ENCODE measurements at regions not wholly inside any gene's neighbourhood (a gene's known extent, or its start where the extent isn't known, plus 50 kb on each side); places are given as distances from the start of the nearest gene placed in this dataset.

GRCh38 chr4:180812783-180813182, 1430.4 kb upstream of the TENM3 start:
- Histone ChIP-seq H3K4me1 (ENCODE audit: insufficient read depth) (no peaks in the 10 kb centered on the region), H3K4me3 (ENCODE audit: low read depth, low read length) (no peak overlapping the region), H3K36me3 (ENCODE audit: insufficient read depth) (no peaks in the 10 kb centered on the region), H3K27ac (ENCODE audit: low read depth) (no peak overlapping the region)
- no peak for DNase-seq (ENCODE audit: extremely low spot score)
- WGBS, result 65% methylated on average over 2 of the region's 2 CpGs

GRCh38 chr4:180814875-180815417, 1428.3 kb upstream of the TENM3 start:
- no peak overlapping the region for H3K27ac ChIP-seq (ENCODE audit: low read depth)
- WGBS, result 79% methylated on average over 3 of the region's 3 CpGs
- H3K4me1 ChIP-seq (ENCODE audit: insufficient read depth), result no peaks in the 10 kb centered on the region
- H3K4me3 ChIP-seq (ENCODE audit: low read depth, low read length), result no peak overlapping the region
- DNase-seq (ENCODE audit: extremely low spot score), result no peak
- H3K36me3 ChIP-seq (ENCODE audit: insufficient read depth), result no peaks in the 10 kb centered on the region

GRCh38 chr4:180817529-180817928, 1425.7 kb upstream of the TENM3 start:
- H3K4me3 ChIP-seq (ENCODE audit: low read depth, low read length), result no peak overlapping the region
- no peaks in the 10 kb centered on the region for H3K4me1 ChIP-seq (ENCODE audit: insufficient read depth)
- WGBS, result 82% methylated on average over 6 of the region's 6 CpGs
- H3K27ac ChIP-seq (ENCODE audit: low read depth), result no peak overlapping the region
- no peak for DNase-seq (ENCODE audit: extremely low spot score)
- no peaks in the 10 kb centered on the region for H3K36me3 ChIP-seq (ENCODE audit: insufficient read depth)

DNA sequence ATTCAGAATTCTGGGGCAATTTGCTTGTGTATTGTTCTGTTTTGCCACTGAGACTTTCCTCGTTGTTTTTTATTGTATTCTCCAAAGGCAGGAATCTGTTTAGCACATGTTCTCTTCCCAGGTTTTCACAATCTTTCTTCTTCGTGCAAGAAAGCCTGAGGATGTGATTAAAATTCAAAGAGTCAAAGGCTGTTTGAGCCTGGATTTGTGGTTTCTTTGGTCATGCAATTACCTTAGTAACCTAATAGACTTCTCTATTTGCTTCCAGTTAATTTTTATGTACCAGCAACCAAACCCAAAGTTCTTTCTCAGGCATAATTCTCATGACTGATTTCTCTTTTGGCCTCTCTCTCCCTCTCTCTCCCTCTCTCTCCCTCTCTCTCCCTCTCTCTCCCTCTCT, 1420.1 kb upstream of the TENM3 start:
- H3K4me1 ChIP-seq (ENCODE audit: insufficient read depth), result no peaks in the 10 kb centered on the region
- 33% methylated on average over 2 of the region's 2 CpGs for WGBS
- DNase-seq (ENCODE audit: extremely low spot score), result no peak
- no peaks in the 10 kb centered on the region for H3K36me3 ChIP-seq (ENCODE audit: insufficient read depth)
- H3K27ac ChIP-seq (ENCODE audit: low read depth), result no peak overlapping the region
- no peak overlapping the region for H3K4me3 ChIP-seq (ENCODE audit: low read depth, low read length)

GRCh38 chr4:180827232-180828009, 1415.8 kb upstream of the TENM3 start:
- WGBS, result 37% methylated on average over 7 of the region's 7 CpGs
- H3K4me3 ChIP-seq (ENCODE audit: low read depth, low read length), result peak overlapping the region; percentile 17
- H3K4me1 ChIP-seq (ENCODE audit: insufficient read depth), result no peaks in the 10 kb centered on the region

GRCh38 chr4:180828455-180829018, 1414.7 kb upstream of the TENM3 start:
- H3K4me1 ChIP-seq (ENCODE audit: insufficient read depth), result no peaks in the 10 kb centered on the region
- H3K36me3 ChIP-seq (ENCODE audit: insufficient read depth), result no peaks in the 10 kb centered on the region
- WGBS, result 3% methylated on average over 2 of the region's 2 CpGs
- peak; percentile 35 for DNase-seq (ENCODE audit: extremely low spot score)
- H3K27ac ChIP-seq (ENCODE audit: low read depth), result no peak overlapping the region
- no peak overlapping the region for H3K4me3 ChIP-seq (ENCODE audit: low read depth, low read length)

More at GRCh38 chr4:180827232-180828009, 1415.8 kb upstream of the TENM3 start:
- no peaks in the 10 kb centered on the region for H3K36me3 ChIP-seq (ENCODE audit: insufficient read depth)
- no peak overlapping the region for H3K27ac ChIP-seq (ENCODE audit: low read depth)
- no peak for DNase-seq (ENCODE audit: extremely low spot score)

- no peak overlapping the region for H3K27ac ChIP-seq (ENCODE audit: low read depth)
- WGBS, result 52% methylated on average over 3 of the region's 3 CpGs
- H3K4me3 ChIP-seq (ENCODE audit: low read depth, low read length), result no peak overlapping the region
- no peak for DNase-seq (ENCODE audit: extremely low spot score)
- no peaks in the 10 kb centered on the region for H3K4me1 ChIP-seq (ENCODE audit: insufficient read depth)
- no peaks in the 10 kb centered on the region for H3K36me3 ChIP-seq (ENCODE audit: insufficient read depth)
Observed at GRCh38 chr4:180832073-180832472, 1411.1 kb upstream of the TENM3 start.

GRCh38 chr4:180840142-180840541, 1403.1 kb upstream of the TENM3 start:
- no peak overlapping the region for H3K27ac ChIP-seq (ENCODE audit: low read depth)
- DNase-seq (ENCODE audit: extremely low spot score), result no peak
- 67% methylated on average over 7 of the region's 7 CpGs for WGBS
- H3K4me3 ChIP-seq (ENCODE audit: low read depth, low read length), result no peak overlapping the region
- H3K36me3 ChIP-seq (ENCODE audit: insufficient read depth), result no peaks in the 10 kb centered on the region
- no peaks in the 10 kb centered on the region for H3K4me1 ChIP-seq (ENCODE audit: insufficient read depth)

DNA sequence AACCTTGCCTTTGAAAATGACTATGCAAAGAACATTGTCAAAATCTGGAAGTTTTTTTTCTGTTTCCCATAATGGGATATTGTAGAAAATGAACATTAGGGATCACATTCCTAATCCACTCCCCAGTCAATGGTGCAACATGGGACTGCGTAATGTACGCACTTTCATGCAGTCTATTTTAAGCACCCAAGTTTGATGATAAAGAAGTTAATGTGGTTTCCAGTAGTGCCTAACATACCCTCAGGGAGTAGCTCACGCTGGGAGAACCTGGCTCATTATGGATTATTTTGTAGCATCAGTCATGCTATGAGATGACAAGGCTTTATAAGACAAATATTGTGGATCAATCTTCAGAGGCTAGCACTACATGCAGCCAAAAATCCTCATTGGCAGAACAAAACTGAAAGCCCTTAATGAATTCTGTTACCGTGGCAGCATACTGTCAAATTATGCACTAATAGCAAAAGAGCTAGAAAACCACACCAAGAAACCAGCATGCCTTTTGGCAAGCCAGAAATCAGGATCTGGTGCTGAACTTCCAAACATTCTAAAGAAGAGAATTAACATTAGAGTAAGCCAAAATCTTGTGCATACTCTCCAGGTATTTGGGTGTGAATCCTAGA, 1392.8 kb upstream of the TENM3 start:
- no peaks in the 10 kb centered on the region for H3K36me3 ChIP-seq (ENCODE audit: insufficient read depth)
- H3K27ac ChIP-seq (ENCODE audit: low read depth), result no peak overlapping the region
- H3K4me1 ChIP-seq (ENCODE audit: insufficient read depth), result no peaks in the 10 kb centered on the region
- DNase-seq (ENCODE audit: extremely low spot score), result no peak
- no peak overlapping the region for H3K4me3 ChIP-seq (ENCODE audit: low read depth, low read length)
- 82% methylated on average over 4 of the region's 4 CpGs for WGBS

DNA sequence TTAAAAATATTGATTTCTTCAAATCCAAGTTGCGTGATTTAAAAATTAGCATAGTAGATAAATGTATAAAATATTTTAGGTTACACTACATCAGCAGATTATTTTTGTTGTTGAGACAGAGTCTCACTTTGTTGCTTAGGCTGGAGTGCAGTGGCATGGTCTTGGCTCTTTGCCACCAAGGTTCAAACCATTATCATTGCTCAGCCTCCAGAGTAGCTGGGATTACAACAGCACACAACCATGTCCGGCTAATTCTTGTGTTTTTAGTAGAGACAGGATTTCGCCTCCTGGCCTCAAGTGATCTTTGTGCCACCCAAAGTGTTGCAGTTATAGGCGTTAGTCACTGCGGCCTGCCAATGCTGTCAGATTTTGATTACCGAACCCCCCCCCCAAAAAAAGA, 1390.5 kb upstream of the TENM3 start:
- H3K4me3 ChIP-seq (ENCODE audit: low read depth, low read length), result no peak overlapping the region
- H3K4me1 ChIP-seq (ENCODE audit: insufficient read depth), result no peaks in the 10 kb centered on the region
- 60% methylated on average over 6 of the region's 6 CpGs for WGBS
- H3K27ac ChIP-seq (ENCODE audit: low read depth), result no peak overlapping the region
- no peak for DNase-seq (ENCODE audit: extremely low spot score)
- no peaks in the 10 kb centered on the region for H3K36me3 ChIP-seq (ENCODE audit: insufficient read depth)

- Histone ChIP-seq H3K36me3 (ENCODE audit: insufficient read depth) (no peaks in the 10 kb centered on the region), H3K4me3 (ENCODE audit: low read depth, low read length) (no peak overlapping the region), H3K4me1 (ENCODE audit: insufficient read depth) (no peaks in the 10 kb centered on the region), H3K27ac (ENCODE audit: low read depth) (no peak overlapping the region)
- no peak for DNase-seq (ENCODE audit: extremely low spot score)
- 76% methylated on average over 2 of the region's 2 CpGs for WGBS
Observed at GRCh38 chr4:180855184-180855583, 1388.0 kb upstream of the TENM3 start.

- Histone ChIP-seq H3K36me3 (ENCODE audit: insufficient read depth) (no peaks in the 10 kb centered on the region), H3K4me3 (ENCODE audit: low read depth, low read length) (no peak overlapping the region), H3K27ac (ENCODE audit: low read depth) (no peak overlapping the region), H3K4me1 (ENCODE audit: insufficient read depth) (no peaks in the 10 kb centered on the region)
- DNase-seq (ENCODE audit: extremely low spot score), result no peak
- WGBS, result 56% methylated on average over 12 of the region's 12 CpGs
Observed at GRCh38 chr4:180860089-180860720, 1383.0 kb upstream of the TENM3 start.

DNA sequence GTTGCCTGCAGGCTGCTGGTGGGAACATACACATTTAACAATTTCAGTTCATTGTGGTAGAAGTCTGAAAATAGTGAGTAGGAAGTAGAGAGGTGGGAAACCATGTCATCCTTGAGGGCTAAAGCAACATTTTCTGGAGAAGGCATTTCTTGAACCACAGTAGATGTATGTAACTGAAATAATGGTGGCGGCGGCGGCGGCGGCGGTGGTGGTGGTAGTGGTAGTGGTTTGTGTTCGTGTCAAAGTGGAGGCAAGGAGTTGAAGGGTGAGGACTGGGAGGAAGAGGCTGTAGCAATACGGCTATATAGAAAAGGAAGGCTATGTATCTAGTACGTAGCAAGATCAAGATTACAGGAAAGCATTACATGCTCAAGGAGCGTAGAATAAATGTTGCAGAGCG, 1381.6 kb upstream of the TENM3 start:
- no peaks in the 10 kb centered on the region for H3K4me1 ChIP-seq (ENCODE audit: insufficient read depth)
- H3K36me3 ChIP-seq (ENCODE audit: insufficient read depth), result no peaks in the 10 kb centered on the region
- H3K4me3 ChIP-seq (ENCODE audit: low read depth, low read length), result no peak overlapping the region
- WGBS, result 92% methylated on average over 11 of the region's 11 CpGs
- no peak overlapping the region for H3K27ac ChIP-seq (ENCODE audit: low read depth)
- no peak for DNase-seq (ENCODE audit: extremely low spot score)
